ENCODE measurements at regions not wholly inside any gene's neighbourhood (a gene's known extent, or its start where the extent isn't known, plus 50 kb on each side); places are given as distances from the start of the nearest gene placed in this dataset.

GRCh38 chrX:116972362-116972761, 509.6 kb upstream of the CT83 start:
- TF ChIP-seq EZH2 (IDR thresholded peaks at IDR 0.05; ENCODE audit: low read depth, unreplicated experiment) (no peak), POLR2AphosphoS5 (IDR thresholded peaks at IDR 0.05; ENCODE audit: low read depth) (no peak), EZH2phosphoT487 (IDR thresholded peaks at IDR 0.05; ENCODE audit: unreplicated experiment) (no peak)
- TF ChIP-seq, protein P1, sequence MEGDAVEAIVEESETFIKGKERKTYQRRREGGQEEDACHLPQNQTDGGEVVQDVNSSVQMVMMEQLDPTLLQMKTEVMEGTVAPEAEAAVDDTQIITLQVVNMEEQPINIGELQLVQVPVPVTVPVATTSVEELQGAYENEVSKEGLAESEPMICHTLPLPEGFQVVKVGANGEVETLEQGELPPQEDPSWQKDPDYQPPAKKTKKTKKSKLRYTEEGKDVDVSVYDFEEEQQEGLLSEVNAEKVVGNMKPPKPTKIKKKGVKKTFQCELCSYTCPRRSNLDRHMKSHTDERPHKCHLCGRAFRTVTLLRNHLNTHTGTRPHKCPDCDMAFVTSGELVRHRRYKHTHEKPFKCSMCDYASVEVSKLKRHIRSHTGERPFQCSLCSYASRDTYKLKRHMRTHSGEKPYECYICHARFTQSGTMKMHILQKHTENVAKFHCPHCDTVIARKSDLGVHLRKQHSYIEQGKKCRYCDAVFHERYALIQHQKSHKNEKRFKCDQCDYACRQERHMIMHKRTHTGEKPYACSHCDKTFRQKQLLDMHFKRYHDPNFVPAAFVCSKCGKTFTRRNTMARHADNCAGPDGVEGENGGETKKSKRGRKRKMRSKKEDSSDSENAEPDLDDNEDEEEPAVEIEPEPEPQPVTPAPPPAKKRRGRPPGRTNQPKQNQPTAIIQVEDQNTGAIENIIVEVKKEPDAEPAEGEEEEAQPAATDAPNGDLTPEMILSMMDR (conservative IDR thresholded peaks at IDR 0.05; ENCODE audit: low read depth in 2 of 2), result no peak
- TF ChIP-seq, protein P2, sequence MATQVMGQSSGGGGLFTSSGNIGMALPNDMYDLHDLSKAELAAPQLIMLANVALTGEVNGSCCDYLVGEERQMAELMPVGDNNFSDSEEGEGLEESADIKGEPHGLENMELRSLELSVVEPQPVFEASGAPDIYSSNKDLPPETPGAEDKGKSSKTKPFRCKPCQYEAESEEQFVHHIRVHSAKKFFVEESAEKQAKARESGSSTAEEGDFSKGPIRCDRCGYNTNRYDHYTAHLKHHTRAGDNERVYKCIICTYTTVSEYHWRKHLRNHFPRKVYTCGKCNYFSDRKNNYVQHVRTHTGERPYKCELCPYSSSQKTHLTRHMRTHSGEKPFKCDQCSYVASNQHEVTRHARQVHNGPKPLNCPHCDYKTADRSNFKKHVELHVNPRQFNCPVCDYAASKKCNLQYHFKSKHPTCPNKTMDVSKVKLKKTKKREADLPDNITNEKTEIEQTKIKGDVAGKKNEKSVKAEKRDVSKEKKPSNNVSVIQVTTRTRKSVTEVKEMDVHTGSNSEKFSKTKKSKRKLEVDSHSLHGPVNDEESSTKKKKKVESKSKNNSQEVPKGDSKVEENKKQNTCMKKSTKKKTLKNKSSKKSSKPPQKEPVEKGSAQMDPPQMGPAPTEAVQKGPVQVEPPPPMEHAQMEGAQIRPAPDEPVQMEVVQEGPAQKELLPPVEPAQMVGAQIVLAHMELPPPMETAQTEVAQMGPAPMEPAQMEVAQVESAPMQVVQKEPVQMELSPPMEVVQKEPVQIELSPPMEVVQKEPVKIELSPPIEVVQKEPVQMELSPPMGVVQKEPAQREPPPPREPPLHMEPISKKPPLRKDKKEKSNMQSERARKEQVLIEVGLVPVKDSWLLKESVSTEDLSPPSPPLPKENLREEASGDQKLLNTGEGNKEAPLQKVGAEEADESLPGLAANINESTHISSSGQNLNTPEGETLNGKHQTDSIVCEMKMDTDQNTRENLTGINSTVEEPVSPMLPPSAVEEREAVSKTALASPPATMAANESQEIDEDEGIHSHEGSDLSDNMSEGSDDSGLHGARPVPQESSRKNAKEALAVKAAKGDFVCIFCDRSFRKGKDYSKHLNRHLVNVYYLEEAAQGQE (IDR thresholded peaks at IDR 0.05; ENCODE audit: unreplicated experiment), result no peak
